ENCODE measurements at regions not wholly inside any gene's neighbourhood (a gene's known extent, or its start where the extent isn't known, plus 50 kb on each side); places are given as distances from the start of the nearest gene placed in this dataset.
"Not testable (repeated sequence)": the region's sequence is repeated elsewhere in the genome, so short reads cannot be mapped to it uniquely, and the experiment has no call there.

- DNase-seq (ENCODE audit: low read depth): no peak
Observed at GRCh38 chr10:4437791-4438190, 388.2 kb upstream of the AKR1E2 start.

- DNase-seq (ENCODE audit: low read depth): no peak
Observed at GRCh38 chr10:4437061-4437460, 388.9 kb upstream of the AKR1E2 start.

DNA sequence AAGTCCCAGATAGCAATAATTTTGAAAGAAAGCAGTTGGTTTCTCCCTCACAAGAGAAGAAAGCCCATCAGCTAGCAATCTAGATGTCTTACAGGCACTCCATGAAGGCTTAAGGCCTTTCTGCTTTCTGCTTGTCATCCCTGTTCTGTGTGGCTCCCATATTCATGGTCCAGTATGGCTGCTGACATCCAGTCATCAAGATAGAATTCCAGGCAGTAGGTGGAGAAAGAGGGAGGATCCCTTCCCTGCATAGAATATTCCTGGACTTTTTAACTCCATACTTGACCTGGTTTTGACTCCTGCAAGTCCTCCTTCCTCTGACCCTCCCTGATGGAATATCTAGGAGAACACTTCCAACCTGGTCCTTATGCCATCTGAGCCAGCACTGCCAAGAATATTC, 389.9 kb upstream of the AKR1E2 start:
- DNase-seq (ENCODE audit: low read depth): no peak

- no peak for DNase-seq (ENCODE audit: low read depth)
Observed at GRCh38 chr10:4434516-4435071, 391.4 kb upstream of the AKR1E2 start.

DNA sequence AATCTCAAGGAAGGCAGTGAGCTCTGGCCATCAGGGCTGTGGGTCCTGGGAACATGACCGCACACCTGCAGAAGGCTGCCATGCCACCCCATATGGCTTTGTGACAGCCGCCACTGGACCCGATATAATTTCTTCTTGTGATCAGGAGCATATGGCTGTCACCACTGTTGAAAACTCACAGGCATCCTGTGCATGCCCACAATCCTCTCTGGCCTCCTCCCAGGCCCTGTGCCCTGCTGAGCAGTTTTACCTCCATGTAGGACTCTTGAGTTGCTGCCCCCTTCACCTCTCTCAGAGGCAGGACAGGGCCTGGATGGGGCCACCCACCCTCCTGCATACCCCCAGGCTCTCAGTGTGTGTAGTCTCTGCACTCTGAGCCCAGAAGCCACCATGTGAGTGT, 391.9 kb upstream of the AKR1E2 start:
- no peak for DNase-seq (ENCODE audit: low read depth)

DNA sequence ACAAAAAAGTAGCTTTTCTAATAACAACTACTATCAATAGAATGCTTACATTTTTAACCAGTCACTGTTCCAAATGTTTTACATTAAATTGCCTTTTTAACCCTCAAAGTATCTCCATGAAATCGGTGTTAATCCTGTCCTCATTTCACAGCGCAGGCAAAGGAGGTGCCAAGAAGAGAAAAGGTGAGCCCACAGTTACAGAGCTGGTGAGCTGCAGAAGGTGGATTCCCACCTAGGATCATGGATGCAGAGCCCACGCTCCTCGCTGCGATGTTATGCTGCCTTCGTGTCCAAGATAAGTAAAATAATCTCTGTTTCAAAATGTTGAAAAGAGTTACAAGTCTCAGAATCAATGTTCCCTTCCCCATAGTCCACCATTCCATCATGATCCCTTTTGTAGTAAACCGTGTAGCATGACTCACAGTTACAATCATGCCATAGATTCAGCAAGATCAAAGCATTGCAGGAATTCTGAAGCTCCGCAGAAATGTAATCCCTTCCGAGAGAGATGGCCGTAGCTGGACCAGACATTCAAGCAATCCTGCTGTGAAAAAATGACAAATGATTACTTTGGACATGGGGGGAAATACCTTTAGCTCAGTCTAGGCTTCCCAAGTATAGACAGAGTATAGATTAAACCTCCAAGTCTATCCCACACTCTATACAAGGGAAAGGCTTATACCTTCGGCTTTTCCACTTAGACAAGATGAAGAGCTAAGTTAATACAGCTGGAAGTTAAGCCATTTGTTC, 394.7 kb upstream of the AKR1E2 start:
- DNase-seq (ENCODE audit: low read depth): peak; percentile 14

DNA sequence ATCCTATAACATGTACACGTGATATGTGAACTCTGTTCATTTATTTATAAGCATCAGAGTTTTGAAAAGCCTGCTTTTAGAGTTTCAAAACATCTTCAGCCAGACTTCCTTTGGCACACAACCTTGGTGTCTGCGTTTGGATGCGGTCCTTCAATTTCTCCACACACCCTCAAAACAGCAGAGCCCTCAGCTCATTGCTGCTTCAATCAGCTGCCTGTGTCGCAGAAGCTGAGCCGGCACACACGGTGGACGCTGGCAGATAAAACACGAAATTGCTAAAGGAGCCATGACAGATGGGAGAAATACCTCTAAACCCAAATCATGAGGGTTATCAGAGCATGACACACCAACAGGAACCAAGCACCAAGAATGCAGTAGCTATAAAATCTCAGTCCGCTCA, 396.4 kb upstream of the AKR1E2 start:
- DNase-seq (ENCODE audit: low read depth): no peak

DNA sequence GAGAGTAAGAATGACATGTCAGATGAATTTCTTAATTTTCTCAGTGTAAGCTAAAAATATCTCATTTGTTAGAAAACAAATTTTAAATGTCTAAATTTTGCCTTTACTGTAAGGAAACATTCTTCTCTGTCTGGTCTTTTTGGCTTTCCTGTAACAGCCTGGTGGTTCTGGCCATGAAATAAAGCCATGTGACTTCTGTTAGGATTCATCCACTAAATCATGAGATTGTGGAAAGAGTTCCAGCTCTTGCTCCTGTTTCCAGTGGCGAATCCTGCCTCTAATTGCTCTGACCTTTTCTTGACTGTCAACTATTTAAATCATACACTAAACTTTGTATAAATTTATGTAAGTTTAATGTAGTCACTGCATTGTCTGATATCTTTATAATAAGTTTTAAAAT, 398.5 kb upstream of the AKR1E2 start:
- no peak for DNase-seq (ENCODE audit: low read depth)

DNA sequence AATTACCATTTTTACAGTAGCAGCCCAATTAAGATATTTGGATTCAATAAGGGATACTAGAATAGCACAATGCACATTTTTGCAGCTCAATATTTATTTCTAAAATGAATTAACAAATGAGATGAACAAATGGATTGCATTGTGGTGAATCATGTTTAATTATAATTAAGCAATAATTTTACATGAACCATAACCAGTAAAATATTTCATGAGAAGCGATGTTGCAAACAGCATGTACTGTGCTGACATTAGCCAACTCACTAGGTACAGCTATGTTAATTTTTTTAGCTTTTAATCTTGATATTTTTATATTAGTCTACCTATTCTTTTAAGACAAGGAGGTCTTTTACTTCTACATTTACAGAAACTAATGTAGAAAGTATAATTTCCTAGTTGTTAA, 399.1 kb upstream of the AKR1E2 start:
- no peak for DNase-seq (ENCODE audit: low read depth)

DNA sequence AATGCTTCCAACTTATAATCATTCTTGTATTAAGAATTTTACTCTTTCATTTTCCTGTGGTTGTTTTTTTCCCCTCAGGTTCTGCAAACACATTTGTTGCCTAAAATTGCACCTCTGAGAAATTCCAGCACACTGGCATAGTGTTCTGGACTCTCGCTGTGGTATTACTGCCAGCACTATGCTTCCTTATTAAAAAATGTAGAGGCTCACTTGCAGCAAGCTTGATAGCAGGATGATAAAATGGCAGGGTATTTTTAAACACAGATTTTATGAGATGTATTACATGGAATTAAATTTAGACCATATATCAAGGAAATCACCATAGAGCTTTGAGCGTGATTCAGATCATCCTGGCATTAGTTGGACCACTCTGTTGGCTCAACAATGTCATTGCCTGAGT, 416.7 kb upstream of the AKR1E2 start:
- DNase-seq (ENCODE audit: low read depth): no peak

DNA sequence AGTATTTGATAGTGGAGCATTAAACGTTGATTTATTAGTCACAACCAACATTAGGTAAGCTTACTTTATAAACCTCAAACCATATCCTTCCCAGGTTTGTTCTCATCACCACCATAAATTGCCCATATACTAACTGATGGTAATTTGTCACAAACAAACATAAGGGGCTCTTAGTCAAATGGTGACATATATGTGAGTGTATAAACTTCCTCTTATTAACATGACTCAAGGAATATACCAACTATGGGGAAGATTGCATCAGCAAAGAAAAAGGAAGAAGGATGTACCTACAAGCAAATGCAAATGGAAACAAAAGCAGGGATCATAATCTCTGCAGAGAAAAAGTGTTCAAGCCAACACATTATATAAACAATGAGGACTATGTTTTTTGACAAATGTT, 418.2 kb upstream of the AKR1E2 start:
- peak; percentile 55 for DNase-seq (ENCODE audit: low read depth)

- DNase-seq (ENCODE audit: low read depth): no peak
Observed at GRCh38 chr10:4405828-4406227, 420.2 kb upstream of the AKR1E2 start.

DNA sequence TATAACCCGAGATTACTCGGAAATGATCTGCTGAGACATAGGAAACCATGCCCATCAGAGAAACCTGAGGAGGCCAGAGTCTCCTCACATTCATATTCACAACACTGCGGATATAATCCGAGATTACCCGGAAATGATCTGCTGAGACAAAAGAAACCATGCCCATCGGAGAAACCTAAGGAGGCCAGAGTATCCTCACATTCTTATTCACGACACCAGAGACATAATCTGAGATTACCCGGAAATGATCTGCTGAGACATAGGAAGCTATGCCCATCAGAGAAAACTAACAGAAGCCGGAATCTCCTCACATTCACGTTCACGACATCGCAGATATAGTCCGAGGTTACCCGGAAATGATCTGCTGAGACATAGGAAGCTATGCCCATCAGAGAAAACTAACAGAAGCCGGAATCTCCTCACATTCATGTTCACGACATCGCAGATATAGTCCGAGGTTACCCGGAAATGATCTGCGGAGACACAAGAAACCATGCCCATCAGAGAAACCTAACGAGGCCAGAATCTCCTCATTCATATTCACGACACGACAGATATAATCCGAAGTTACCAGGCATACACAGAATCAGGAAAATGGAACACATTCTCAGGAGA, 422.3 kb upstream of the AKR1E2 start:
- no peak for DNase-seq (ENCODE audit: low read depth)

DNA sequence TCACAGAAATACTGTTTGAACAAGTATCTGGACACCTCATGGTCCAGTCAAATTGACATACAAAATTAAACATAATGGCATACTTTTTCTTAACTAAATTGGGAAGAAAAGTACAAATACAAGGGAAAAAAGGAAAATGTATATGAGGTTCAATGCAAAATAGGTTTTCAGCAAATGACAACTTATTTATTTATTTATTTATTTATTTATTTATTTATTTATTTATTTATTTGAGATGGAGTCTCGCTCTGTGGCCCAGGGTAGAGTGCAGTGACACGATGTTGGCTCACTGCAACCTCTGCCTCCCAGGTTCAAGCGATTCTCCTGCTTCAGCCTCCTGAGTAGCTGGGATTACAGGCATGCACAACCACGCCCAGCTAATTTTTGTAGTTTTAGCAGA, 424.9 kb upstream of the AKR1E2 start:
- not testable (repeated sequence) for DNase-seq (ENCODE audit: low read depth)

DNA sequence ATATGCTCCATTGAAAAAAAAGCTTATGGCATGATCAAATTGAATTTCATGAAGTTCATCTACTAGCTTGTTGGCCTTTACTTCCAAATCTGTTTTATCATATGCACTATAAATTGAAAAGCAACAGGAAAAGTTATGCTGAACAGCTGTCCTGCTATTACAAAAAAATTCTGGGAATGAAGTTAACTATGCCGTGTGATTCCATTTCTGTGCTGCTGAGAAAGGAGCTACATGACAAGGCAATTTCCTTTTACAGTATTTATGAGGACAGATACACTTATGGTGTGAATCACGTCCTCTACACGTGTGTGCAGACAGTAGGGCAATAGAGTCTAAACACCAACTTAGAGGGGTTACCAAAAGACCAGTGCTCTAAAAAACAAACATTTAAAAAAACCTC, 426.5 kb upstream of the AKR1E2 start:
- no peak for DNase-seq (ENCODE audit: low read depth)

GRCh38 chr10:4398602-4399001, 427.4 kb upstream of the AKR1E2 start:
- DNase-seq (ENCODE audit: low read depth): no peak

GRCh38 chr10:4397337-4397736, 428.7 kb upstream of the AKR1E2 start:
- no peak for DNase-seq (ENCODE audit: low read depth)

DNA sequence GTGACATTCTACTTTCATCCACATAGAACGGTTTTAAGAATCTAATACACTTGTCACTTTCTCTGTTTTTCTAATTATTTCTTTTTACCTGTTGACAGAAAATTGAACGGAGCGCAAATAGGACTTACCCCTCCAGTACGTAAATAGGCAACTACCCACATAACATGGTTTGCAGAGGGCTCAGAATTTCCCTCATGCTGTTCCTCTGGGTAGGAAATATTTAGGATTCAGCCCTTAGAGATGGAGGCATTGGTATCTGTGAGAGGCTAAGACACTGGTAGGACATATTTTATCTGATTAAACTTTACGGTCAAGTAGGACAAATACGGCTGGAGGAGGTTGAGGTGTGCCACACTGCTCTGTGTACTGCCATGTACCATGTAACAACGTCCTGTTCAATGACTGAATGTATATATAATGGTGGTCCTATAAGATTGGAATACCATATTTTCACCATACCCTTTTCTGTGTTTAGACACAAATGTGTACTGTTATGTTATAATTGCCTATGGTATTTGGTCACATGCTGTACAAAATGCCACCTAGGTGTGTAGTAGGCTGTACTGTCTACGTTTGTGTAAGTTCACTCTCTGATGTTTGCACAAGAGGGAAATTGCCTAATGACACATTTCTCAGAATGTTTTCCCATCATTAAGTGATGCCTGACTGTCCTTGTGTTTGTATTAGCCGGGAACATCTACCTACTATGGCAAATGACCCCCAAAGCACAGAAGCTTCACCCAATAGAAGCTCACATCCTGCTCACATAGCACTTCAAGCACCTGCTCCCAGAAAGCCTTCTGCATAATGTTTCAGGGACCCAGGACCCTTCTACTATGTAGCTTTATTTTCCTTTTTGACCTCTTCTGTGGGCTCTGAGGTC, 429.4 kb upstream of the AKR1E2 start:
- DNase-seq (ENCODE audit: low read depth): no peak

- DNase-seq (ENCODE audit: low read depth): no peak
Observed at GRCh38 chr10:4395731-4396130, 430.3 kb upstream of the AKR1E2 start.

DNA sequence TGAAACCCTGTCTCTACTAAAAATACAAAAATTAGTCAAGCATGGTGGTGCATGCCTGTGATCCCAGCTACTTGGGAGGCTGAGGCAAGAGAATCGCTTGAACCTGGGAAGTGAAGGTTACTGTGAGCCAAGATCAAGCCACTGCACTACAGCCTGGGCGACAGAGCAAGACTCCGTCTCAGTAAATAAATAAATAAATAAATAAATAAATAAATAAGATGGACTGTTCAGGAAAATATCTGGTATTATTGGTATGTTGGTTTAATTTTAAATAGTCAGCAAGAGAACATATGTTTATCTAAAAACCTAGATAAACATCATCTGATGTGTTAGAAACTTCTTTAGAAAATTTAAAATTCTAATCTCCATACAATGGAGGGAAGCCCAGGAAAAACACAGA, 431.6 kb upstream of the AKR1E2 start:
- DNase-seq (ENCODE audit: low read depth): not testable (repeated sequence)

GRCh38 chr10:4391683-4392082, 434.3 kb upstream of the AKR1E2 start:
- no peak for DNase-seq (ENCODE audit: low read depth)

DNA sequence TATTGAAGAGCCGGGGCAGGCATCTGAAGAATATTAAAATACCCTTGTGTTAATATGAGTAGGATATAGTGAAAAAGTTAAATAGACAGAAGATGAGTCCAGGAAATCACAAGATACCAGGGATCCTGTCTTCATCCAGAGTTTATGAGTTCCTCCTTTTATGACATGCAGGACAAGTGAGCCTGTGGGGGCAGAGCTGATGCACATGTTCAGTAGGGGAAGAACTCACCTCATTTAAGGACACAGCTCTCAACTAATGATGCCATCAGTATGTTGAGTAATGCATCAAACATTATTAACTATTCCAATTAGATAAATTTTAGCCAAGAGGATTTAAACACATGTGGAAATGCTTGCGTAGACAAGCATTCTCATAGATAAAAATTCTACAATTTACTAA, 435.8 kb upstream of the AKR1E2 start:
- no peak for DNase-seq (ENCODE audit: low read depth)
